ENCODE measurements at regions not wholly inside any gene's neighbourhood (a gene's known extent, or its start where the extent isn't known, plus 50 kb on each side); places are given as distances from the start of the nearest gene placed in this dataset.
"Not testable (repeated sequence)": the region's sequence is repeated elsewhere in the genome, so short reads cannot be mapped to it uniquely, and the experiment has no call there.

DNA sequence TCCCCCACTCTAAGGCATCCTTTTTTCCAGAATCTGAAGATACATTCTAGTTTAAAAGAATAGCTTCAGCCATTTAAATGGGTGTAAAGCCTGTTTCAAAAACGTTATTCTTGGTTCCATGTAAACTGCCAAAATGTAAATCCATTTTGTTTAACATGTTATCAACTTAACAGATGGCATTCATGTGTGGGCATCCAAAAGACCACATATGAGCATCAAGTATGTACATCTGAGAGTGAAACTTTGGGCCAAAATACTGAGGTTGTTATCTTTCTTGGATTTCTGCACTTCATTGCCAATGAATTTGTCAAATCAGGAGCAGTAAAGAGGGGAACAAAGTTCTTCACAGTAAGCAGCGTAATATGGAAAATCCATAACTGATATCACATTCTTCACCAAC is 395.4 kb downstream of the ZNF804A start:
- DNase-seq (ENCODE audit: low spot score): no peak

DNA sequence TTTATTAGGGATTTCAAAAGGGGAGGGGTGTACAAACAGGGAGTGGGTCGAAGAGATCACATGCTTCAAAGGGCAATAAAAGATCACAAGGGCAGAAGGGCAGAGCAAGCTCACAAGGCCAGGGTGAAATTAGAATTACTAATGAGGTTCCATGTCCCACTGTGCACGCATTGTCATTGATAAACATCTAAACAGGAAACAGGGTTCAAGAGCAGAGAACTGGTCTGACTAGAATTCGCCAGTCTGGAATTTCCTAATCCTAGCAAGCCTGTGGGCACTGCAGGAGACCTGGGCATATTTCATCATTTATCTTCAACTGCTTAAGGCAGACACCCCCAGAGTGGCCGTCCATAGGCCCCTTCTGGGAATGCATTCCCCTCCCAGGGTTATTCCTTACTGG is 408.2 kb downstream of the ZNF804A start:
- no peak for DNase-seq (ENCODE audit: low spot score)

GRCh38 chr2:185012643-185013042 is 414.3 kb downstream of the ZNF804A start:
- no peak for DNase-seq (ENCODE audit: low spot score)

DNA sequence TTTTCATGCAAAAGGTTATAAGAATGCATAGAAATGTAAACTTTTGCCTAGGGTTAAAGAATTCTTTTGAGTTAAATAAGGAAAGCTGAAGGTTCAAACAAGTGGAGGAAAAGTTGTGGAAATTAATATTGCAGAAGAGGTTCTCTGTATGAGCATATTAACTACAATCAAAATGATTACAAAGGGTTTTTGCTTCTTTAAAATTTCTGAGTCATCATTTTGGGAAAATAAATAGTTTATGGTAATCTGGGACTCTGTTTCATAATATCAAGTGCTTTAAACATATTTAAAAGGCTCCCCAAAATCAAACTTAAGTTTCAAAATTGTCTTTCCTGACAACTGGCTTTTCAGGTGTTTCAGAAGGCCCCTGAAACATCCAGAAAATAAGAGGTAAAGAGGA is 415.7 kb downstream of the ZNF804A start:
- DNase-seq (ENCODE audit: low spot score): no peak

DNA sequence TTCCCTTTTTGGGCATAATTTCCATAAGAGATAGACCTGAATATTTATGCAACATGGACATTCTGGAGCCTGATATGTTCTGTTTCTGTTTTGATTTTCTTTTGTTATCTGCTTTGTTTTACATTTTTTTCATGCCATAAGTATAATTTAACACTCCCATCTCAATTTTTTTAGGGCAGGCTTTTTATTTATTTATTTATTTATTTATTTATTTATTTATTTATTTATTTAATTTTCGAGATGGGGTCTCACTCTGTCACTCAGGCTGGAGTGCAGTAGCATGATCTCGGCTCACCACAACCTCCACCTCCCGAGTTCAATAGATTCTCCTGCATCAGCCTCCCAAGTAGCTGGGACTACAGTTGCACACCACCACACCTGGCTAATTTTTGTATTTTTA is 427.6 kb downstream of the ZNF804A start:
- not testable (repeated sequence) for DNase-seq (ENCODE audit: low spot score)

- no peak for DNase-seq (ENCODE audit: low spot score)
Observed at GRCh38 chr2:185035906-185036305, 437.6 kb downstream of the ZNF804A start.

GRCh38 chr2:185044323-185044874 is 446.1 kb downstream of the ZNF804A start:
- no peak for DNase-seq (ENCODE audit: low spot score)

DNA sequence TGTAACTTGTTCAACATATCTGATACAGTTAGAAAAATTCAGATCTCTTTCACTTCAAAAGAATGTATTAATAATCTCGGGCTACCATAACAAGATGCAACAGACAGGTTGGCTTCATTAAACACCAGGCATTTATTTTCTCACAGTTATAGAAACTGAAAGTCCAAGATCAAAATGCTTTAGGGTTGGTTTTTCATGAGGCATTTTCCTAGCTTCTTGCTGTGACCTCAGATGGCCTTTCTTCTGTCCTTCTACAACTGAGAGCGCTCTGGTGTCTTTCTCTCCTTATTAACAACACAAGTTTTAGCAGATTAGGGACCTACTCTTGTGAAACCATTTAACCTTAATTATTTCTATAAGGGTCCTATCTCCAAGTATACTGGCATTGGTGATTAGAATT is 452.5 kb downstream of the ZNF804A start:
- no peak for DNase-seq (ENCODE audit: low spot score)

DNA sequence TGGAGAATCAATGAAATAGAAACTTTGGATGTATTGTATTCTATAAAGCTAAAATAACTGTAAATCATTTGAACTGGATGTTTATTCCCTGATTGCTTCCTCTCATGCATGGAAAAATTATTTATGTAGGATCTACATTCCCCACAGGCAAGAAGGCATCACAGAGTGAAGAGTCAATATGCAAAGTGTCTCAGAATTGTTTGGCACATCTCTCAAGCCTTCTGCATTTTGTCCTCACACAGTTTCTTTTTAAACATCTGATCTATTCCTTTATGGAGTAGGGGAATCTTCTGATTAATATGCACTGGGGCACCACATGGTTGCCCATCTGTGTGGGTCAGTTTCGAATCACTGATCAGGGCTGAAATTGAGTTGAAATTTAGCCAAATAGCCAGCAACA is 465.4 kb downstream of the ZNF804A start:
- no peak for DNase-seq (ENCODE audit: low spot score)

- no peak for DNase-seq (ENCODE audit: low spot score)
Observed at GRCh38 chr2:185066128-185066527, 467.8 kb downstream of the ZNF804A start.

DNA sequence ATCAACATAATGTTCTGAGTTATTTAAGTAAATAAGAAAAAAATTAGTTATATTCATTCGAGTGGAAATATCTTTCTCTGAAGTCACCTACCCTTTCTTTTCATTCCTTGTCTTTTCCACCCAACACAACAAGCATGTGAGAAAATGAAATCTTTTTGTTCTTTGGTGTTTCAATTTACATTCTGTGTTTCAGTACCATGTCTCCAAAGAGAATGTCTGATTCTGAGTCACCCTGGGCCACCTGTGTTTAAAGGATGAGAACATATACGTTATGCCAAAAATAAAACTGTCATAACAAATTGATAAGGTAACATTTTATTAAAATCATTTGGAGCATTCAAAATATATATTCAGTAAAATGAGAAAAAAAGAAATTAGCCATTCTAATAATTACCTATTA is 470.8 kb downstream of the ZNF804A start:
- no peak for DNase-seq (ENCODE audit: low spot score)

DNA sequence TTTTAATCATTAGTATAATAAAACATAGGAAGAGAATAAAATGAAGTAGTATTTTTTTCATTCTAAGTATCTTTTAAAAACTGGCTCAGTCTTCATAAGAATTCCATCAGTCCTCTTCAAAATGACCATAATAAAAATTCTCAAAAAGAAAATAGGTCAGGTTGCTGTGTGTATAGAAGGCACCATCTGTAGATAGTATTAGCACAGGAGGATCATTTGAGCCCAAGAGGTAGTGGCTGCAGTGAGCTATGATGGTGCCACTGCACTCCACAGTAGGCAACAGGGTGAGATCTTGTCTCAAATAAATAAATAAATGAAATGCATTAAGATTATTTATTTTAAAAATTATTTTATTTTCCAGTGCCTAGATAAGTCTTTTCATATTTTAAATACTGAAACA is 475.8 kb downstream of the ZNF804A start:
- DNase-seq (ENCODE audit: low spot score): no peak

- DNase-seq (ENCODE audit: low spot score): no peak
Observed at GRCh38 chr2:185082749-185083148, 484.4 kb downstream of the ZNF804A start.

GRCh38 chr2:185108588-185108987 is 510.3 kb downstream of the ZNF804A start:
- no peak for DNase-seq (ENCODE audit: low spot score)

GRCh38 chr2:185127412-185127811 is 529.1 kb downstream of the ZNF804A start:
- DNase-seq (ENCODE audit: low spot score): no peak

DNA sequence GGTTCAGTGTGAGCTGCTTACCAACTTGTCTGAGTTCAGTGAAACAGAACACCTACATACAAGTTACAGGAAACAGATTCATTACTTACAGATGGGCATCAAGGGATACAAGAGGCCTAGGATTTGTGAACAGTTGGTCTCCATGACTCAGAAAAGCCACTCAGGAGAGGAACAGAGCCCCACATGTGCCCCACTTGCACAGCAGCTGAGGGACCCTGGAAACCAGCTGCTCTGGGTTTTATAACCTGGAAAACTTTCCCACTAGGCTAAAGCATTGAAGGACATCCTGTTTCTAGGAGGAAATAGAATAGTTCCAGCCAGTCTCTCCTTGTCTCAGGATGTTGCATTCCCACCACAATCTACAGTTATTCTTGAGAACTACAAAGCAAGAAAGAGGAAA is 530.0 kb downstream of the ZNF804A start:
- DNase-seq (ENCODE audit: low spot score): no peak

DNA sequence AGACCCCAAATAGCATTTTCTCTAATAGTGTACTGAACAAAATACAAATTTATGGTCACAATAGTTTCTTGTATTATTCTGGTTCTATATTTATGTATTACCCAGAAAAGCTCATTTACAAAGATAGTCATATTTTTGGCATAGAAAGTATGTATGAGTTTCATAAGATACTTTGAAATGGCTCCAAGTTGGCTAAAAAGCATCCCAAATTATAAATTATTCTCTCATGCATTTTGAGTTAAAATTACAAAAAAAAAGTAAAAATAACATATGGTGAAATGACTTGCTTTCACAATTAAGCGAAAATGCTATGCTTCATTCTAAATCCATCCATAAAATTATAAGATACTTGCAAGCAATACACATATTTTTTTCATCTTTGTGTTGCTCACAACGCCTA is 530.7 kb downstream of the ZNF804A start:
- no peak for DNase-seq (ENCODE audit: low spot score)

GRCh38 chr2:185130685-185131084 is 532.4 kb downstream of the ZNF804A start:
- DNase-seq (ENCODE audit: low spot score): no peak

DNA sequence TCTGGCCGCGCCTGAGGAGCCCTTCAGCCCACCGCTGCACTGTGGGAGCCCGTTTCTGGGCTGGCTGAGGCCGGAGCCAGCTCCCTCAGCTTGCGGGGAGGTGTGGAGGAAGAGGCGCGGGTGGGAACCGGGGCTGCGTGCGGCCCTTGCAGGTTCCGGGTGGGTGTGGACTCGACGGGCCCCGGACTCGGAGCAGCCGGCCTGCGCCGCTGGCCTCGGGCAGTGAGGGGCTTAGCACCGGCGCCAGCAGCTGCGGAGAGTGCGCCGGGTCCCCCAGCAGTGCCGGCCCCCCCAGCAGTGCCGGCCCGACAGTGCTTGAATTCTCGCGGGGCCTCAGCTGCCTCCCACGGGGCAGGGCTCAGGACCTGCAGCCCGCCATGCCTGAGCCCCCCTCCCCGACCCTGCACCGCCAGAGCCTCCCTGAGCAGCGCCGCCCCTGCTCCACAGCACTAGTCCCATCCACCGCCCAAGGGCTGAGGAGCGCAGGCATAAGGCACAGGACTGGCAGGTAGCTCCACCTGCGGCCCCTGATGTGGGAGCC is 534.2 kb downstream of the ZNF804A start:
- no peak for DNase-seq (ENCODE audit: low spot score)

- no peak for DNase-seq (ENCODE audit: low spot score)
Observed at GRCh38 chr2:185137700-185138099, 539.4 kb downstream of the ZNF804A start.

DNA sequence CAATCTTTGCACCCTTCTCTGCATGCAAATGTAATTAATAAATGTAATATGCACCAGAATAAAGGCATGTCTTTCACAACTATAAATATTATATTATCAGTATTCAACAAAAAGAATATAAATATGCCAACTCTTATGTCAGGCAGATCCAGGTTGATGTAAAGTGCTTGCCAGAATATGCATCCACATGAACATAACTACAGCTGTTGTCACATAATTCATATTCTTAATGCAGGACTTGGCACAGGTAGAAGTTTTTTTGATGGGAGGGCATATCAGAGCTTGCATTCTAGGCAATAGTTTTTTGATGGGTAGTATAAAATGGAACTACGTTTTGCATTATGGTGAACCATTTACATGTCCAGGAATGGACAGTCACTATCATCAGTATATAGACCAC is 544.3 kb downstream of the ZNF804A start:
- DNase-seq (ENCODE audit: low spot score): no peak

GRCh38 chr2:185144159-185144919 is 546.0 kb downstream of the ZNF804A start:
- no peak for DNase-seq (ENCODE audit: low spot score)

Measured in mesenteric fat pad (tissue), 1 donor.